ENCODE measurements at regions not wholly inside any gene's neighbourhood (a gene's known extent, or its start where the extent isn't known, plus 50 kb on each side); places are given as distances from the start of the nearest gene placed in this dataset.

GRCh38 chr12:84308211-84308610 is 604.4 kb downstream of the SLC6A15 start:
- TF ChIP-seq JUND (IDR thresholded peaks at IDR 0.05) (no peak), HNF4A (conservative IDR thresholded peaks at IDR 0.05) (no peak), YY1 (IDR thresholded peaks at IDR 0.05) (no peak), RXRA (IDR thresholded peaks at IDR 0.05) (no peak), FOXA1 (IDR thresholded peaks at IDR 0.05) (no peak), HNF4G (IDR thresholded peaks at IDR 0.05) (no peak), CTCF (IDR thresholded peaks at IDR 0.05; ENCODE audit: low read depth, low read length, missing input control) (no peak), EGR1 (IDR thresholded peaks at IDR 0.05; ENCODE audit: low read depth in 2 of 2) (no peak), ATF3 (IDR thresholded peaks at IDR 0.05) (no peak), FOXA2 (IDR thresholded peaks at IDR 0.05) (no peak), REST (IDR thresholded peaks at IDR 0.05) (no peak), ZBTB33 (IDR thresholded peaks at IDR 0.05) (no peak), TAF1 (conservative IDR thresholded peaks at IDR 0.05) (no peak), GABPA (IDR thresholded peaks at IDR 0.05 in 1 of 2, conservative IDR thresholded peaks at IDR 0.05 in 1 of 2) (no peak), MAX (IDR thresholded peaks at IDR 0.05) (no peak), NR2F2 (IDR thresholded peaks at IDR 0.05) (no peak), RAD21 (IDR thresholded peaks at IDR 0.05) (no peak), SP1 (IDR thresholded peaks at IDR 0.05) (no peak)

More at GRCh38 chr12:84308211-84308610, 604.4 kb downstream of the SLC6A15 start:
- DNase-seq (ENCODE audit: low spot score), result no peak
- Histone ChIP-seq H3K4me3 (ENCODE audit: low read depth in 1 of 3, low read length in 3 of 3) (no peak overlapping the region), H3K27ac (ENCODE audit: low read depth in 1 of 2, low read length in 2 of 2) (no peak overlapping the region), H3K36me3 (ENCODE audit: control insufficient read depth in 4 of 4, insufficient read depth in 3 of 4, low read depth in 1 of 4, low read length in 3 of 4) (no peaks in the 10 kb centered on the region), H3K9ac (ENCODE audit: low read depth in 1 of 2, low read length in 2 of 2) (no peak overlapping the region), H3K27me3 (ENCODE audit: control insufficient read depth in 4 of 4, insufficient read depth in 4 of 4, low read length in 3 of 4) (no peaks in the 10 kb centered on the region), H3K9me3 (ENCODE audit: control insufficient read depth in 4 of 4, low read length in 3 of 4) (peaks cover 0 to 4% (median 0%) of the 10 kb centered on the region in 4 donors), H3K4me1 (ENCODE audit: control insufficient read depth in 4 of 4, insufficient read depth in 4 of 4, low read length in 3 of 4) (no peaks in the 10 kb centered on the region)
- 79% methylated on average over 1 of the region's 1 CpG for WGBS
